Vagina (tissue), 2 donors: ENCODE measurements at regions not wholly inside any gene's neighbourhood (a gene's known extent, or its start where the extent isn't known, plus 50 kb on each side); places are given as distances from the start of the nearest gene placed in this dataset.

ENCODE experiments used
- CTCF ChIP-seq, 3 experiments: fragments of 450-650 bp in 2 of 3; fragments of 200-600 bp in 1 of 3; sonication (generic) in 1 of 3; IDR thresholded peaks; one replicate each; pipeline ENCODE4 v1.5.1; 2017 to 2019; ENCODE audit warnings: antibody characterized with exemption in 3 of 3, mild to moderate bottlenecking in 2 of 3, moderate library complexity in 2 of 3
- POLR2A ChIP-seq, 2 donors: fragments of 450-650 bp; IDR thresholded peaks; one replicate each; pipeline ENCODE4 v1.6.1; 2017; ENCODE audit warnings: antibody characterized with exemption in 2 of 2, mild to moderate bottlenecking in 2 of 2, moderate library complexity in 2 of 2
- POLR2AphosphoS5 ChIP-seq, 2 donors: sonication (generic); formaldehyde crosslinking; IDR thresholded peaks; one replicate each; pipeline ENCODE4 v1.9.0; 2017; ENCODE audit warnings: antibody characterized with exemption in 2 of 2, mild to moderate bottlenecking in 2 of 2, low read depth in 1 of 2; ENCODE audit not compliant: insufficient read depth in 1 of 2

- TF ChIP-seq CTCF (IDR thresholded peaks at IDR 0.05) (no peak), POLR2A (IDR thresholded peaks at IDR 0.05) (no peak), POLR2AphosphoS5 (IDR thresholded peaks at IDR 0.05; ENCODE audit: insufficient read depth in 1 of 2, low read depth in 1 of 2) (no peak)
Observed at GRCh38 chr6:6795393-6795792, 206.9 kb downstream of the LY86 start.
